Smooth muscle cell (in vitro differentiated cells): ENCODE measurements at regions not wholly inside any gene's neighbourhood (a gene's known extent, or its start where the extent isn't known, plus 50 kb on each side); places are given as distances from the start of the nearest gene placed in this dataset.

Experiments used
- DNase-seq: peaks from one replicate; lab custom pipeline; 2025; ENCODE audit not compliant: unreplicated experiment; lab: John Stamatoyannopoulos, UW
- H2AFZ ChIP-seq: fragments of 200-600 bp; sonication (generic); 2 replicates; pipeline ENCODE4 v1.6.0; 2016; ENCODE audit warnings: antibody characterized with exemption, low read depth, mild to moderate bottlenecking
- H3F3A ChIP-seq: fragments of 200-600 bp; sonication (generic); 2 replicates; pipeline ENCODE4 v1.6.0; 2017; ENCODE audit warnings: antibody characterized with exemption, low read depth
- H3K27ac ChIP-seq: fragments of 200-600 bp; sonication (generic); 2 replicates; pipeline ENCODE4 v1.5.1; 2016; ENCODE audit warnings: low read depth, mild to moderate bottlenecking
- H3K27me3 ChIP-seq: fragments of 200-600 bp; sonication (generic); 2 replicates; pipeline ENCODE4 v1.6.1; 2016; ENCODE audit warnings: low read depth, mild to moderate bottlenecking
- H3K36me3 ChIP-seq: fragments of 200-600 bp; sonication (generic); 2 replicates; pipeline ENCODE4 v1.5.1; 2016; ENCODE audit warnings: low read depth
- H3K4me1 ChIP-seq: fragments of 200-600 bp; sonication (generic); 2 replicates; pipeline ENCODE4 v1.5.1; 2016; ENCODE audit warnings: low read depth
- H3K4me2 ChIP-seq: fragments of 200-600 bp; sonication (generic); 2 replicates; pipeline ENCODE4 v1.6.0; 2016; ENCODE audit warnings: mild to moderate bottlenecking
- H3K4me3 ChIP-seq: fragments of 200-600 bp; sonication (generic); 2 replicates; pipeline ENCODE4 v1.5.1; 2016; ENCODE audit warnings: mild to moderate bottlenecking
- H3K79me2 ChIP-seq: fragments of 200-600 bp; sonication (generic); 2 replicates; pipeline ENCODE4 v1.6.0; 2016; ENCODE audit warnings: low read depth, mild to moderate bottlenecking
- H3K9ac ChIP-seq: fragments of 200-600 bp; sonication (generic); 2 replicates; pipeline ENCODE4 v1.6.0; 2016; ENCODE audit warnings: low read depth
- H3K9me3 ChIP-seq: fragments of 200-600 bp; sonication (generic); replicated peaks from 2 replicates; pipeline ENCODE4 v1.5.1; 2016; ENCODE audit warnings: low read depth
- H4K20me1 ChIP-seq: fragments of 200-600 bp; sonication (generic); 2 replicates; pipeline ENCODE4 v1.6.0; 2016; ENCODE audit warnings: low read depth
- CTCF ChIP-seq: fragments of 200-600 bp; sonication (generic); IDR thresholded peaks from 2 replicates; pipeline ENCODE4 v1.5.1; 2017; ENCODE audit warnings: borderline replicate concordance, mild to moderate bottlenecking, antibody characterized with exemption; ENCODE audit not compliant: insufficient read depth, poor library complexity, severe bottlenecking
- WGBS: methylation state at CpG from one replicate; pipeline ENCODE4 v1.1.7; 2016; ENCODE audit warnings: low lambda C conversion rate; 5-methylcytosine and 5-hydroxymethylcytosine counted together

- 83% methylated on average over 3 of the region's 5 CpGs for WGBS
- Histone ChIP-seq H3K4me2 (no peak overlapping the region), H3K9ac (no peak overlapping the region), H3K27ac (no peak overlapping the region), H3K36me3 (no peaks in the 10 kb centered on the region), H3F3A (no peaks in the 10 kb centered on the region), H3K4me1 (no peaks in the 10 kb centered on the region), H3K27me3 (no peaks in the 10 kb centered on the region), H3K79me2 (no peaks in the 10 kb centered on the region), H3K9me3 (no peaks in the 10 kb centered on the region), H4K20me1 (no peaks in the 10 kb centered on the region), H2AFZ (no peak overlapping the region), H3K4me3 (no peak overlapping the region)
- no peak for TF ChIP-seq CTCF
- no peak for DNase-seq
Observed at GRCh38 chr1:60598041-60598910, 484.1 kb upstream of the NFIA start.

- Histone ChIP-seq H3F3A (no peaks in the 10 kb centered on the region), H3K79me2 (no peaks in the 10 kb centered on the region), H3K9ac (no peak overlapping the region), H3K36me3 (no peaks in the 10 kb centered on the region), H3K4me2 (no peak overlapping the region), H3K27me3 (no peaks in the 10 kb centered on the region), H3K4me1 (no peaks in the 10 kb centered on the region), H3K27ac (no peak overlapping the region), H3K4me3 (no peak overlapping the region), H3K9me3 (no peaks in the 10 kb centered on the region), H4K20me1 (no peaks in the 10 kb centered on the region), H2AFZ (no peak overlapping the region)
- 75% methylated on average over 8 of the region's 8 CpGs for WGBS
- DNase-seq, result no peak
- no peak for TF ChIP-seq CTCF
Observed at GRCh38 chr1:60596791-60597750, 485.3 kb upstream of the NFIA start.

GRCh38 chr1:60591583-60591982, 490.8 kb upstream of the NFIA start:
- Histone ChIP-seq H3K4me2 (no peak overlapping the region), H3K4me3 (no peak overlapping the region), H3F3A (no peaks in the 10 kb centered on the region), H3K9me3 (no peaks in the 10 kb centered on the region), H4K20me1 (no peaks in the 10 kb centered on the region), H3K36me3 (no peaks in the 10 kb centered on the region), H3K27me3 (no peaks in the 10 kb centered on the region), H3K27ac (no peak overlapping the region), H3K79me2 (no peaks in the 10 kb centered on the region), H3K9ac (no peak overlapping the region), H2AFZ (no peak overlapping the region), H3K4me1 (no peaks in the 10 kb centered on the region)
- WGBS, result 95% methylated on average over 1 of the region's 1 CpG
- no peak for DNase-seq
- no peak for TF ChIP-seq CTCF
